Erythroblast (primary cell): ENCODE measurements at regions not wholly inside any gene's neighbourhood (a gene's known extent, or its start where the extent isn't known, plus 50 kb on each side); places are given as distances from the start of the nearest gene placed in this dataset.

Source experiments
- GATA1 ChIP-seq: IDR thresholded peaks from 2 replicates; pipeline ENCODE4 v1.6.1; 2011; ENCODE audit warnings: low read depth, mild to moderate bottlenecking, control low read depth, low read length, moderate library complexity
- POLR2A ChIP-seq: IDR thresholded peaks from 2 replicates; pipeline ENCODE4 v1.6.1; 2011; ENCODE audit warnings: mild to moderate bottlenecking, low read length

DNA sequence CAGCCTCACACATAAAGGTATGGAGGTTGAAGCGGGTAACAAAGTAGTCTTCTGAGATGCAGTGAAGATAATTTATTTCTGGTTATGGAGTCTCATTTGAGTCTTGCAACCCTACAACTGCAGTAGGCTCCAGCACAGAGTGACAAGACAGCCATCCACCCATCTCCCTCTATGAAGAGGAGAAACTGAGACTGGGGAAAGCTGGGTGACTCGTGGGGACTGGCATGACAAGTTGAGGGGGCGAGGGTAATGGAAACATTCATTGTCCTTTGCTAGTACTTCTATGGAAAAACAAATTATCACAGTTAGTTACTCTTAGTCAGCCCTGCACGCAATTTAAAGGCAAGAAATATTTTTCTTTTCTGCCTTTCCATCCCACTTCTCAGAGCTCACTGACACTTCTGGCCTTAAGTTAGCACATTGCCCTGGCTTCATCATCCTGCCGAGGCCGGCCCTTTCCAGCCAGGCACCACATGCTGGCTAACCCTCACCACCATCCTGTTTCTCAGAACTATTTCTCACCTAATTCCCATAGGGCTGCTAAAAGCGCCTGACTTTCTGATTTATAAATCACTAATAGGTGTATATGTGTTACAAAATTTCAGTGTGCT lies 361.1 kb downstream of the ETS1 start:
- no peak for TF ChIP-seq POLR2A
- TF ChIP-seq GATA1, result no peak
